Mesothelial cell of epicardium (in vitro differentiated cells): ENCODE measurements at regions not wholly inside any gene's neighbourhood (a gene's known extent, or its start where the extent isn't known, plus 50 kb on each side); places are given as distances from the start of the nearest gene placed in this dataset.

ENCODE experiments used
- DNase-seq, 2 experiments: peaks; one replicate each; pipeline ENCODE4 v3.0.0; 2021; ENCODE audit warnings: low spot score in 2 of 2; ENCODE audit not compliant: unreplicated experiment in 2 of 2
- H3K27ac Mint-ChIP-seq: 2 replicates; pipeline ENCODE4 v1.8.0; 2021; ENCODE audit warnings: mixed read lengths
- H3K27me3 Mint-ChIP-seq: 2 replicates; pipeline ENCODE4 v1.8.0; 2021; ENCODE audit warnings: low read depth, mixed read lengths
- H3K36me3 Mint-ChIP-seq: 2 replicates; pipeline ENCODE4 v1.8.0; 2021; ENCODE audit warnings: mixed read lengths
- H3K4me1 Mint-ChIP-seq: 2 replicates; pipeline ENCODE4 v1.8.0; 2021; ENCODE audit warnings: mixed read lengths
- H3K4me3 Mint-ChIP-seq: 2 replicates; pipeline ENCODE4 v1.8.0; 2021; ENCODE audit warnings: mild to moderate bottlenecking, moderate library complexity, mixed read lengths
- H3K9me3 Mint-ChIP-seq: 2 replicates; pipeline ENCODE4 v1.8.0; 2021; ENCODE audit warnings: mixed read lengths
- CTCF ChIP-seq: fragments of 200-600 bp; sonication (generic); IDR thresholded peaks from one replicate; pipeline ENCODE4 v1.5.0; 2021; ENCODE audit warnings: antibody characterized with exemption; ENCODE audit not compliant: unreplicated experiment

GRCh38 chr13:95437561-95437960, 115.0 kb upstream of the CLDN10 start:
- H3K27me3 Mint-ChIP-seq, result no peaks in the 10 kb centered on the region
- no peaks in the 10 kb centered on the region for H3K36me3 Mint-ChIP-seq
- TF ChIP-seq CTCF, result no peak
- no peaks in the 10 kb centered on the region for H3K4me1 Mint-ChIP-seq
- DNase-seq, result no peak
- H3K27ac Mint-ChIP-seq, result no peak overlapping the region
- H3K4me3 Mint-ChIP-seq, result no peak overlapping the region
- no peaks in the 10 kb centered on the region for H3K9me3 Mint-ChIP-seq

- Mint-ChIP-seq H3K27me3 (no peaks in the 10 kb centered on the region), H3K9me3 (no peaks in the 10 kb centered on the region), H3K4me3 (no peak overlapping the region)
These were observed 114.2 kb upstream of the CLDN10 start for GRCh38 chr13:95438297-95438696.

GRCh38 chr13:95440441-95441088, 112.0 kb upstream of the CLDN10 start:
- no peaks in the 10 kb centered on the region for H3K27me3 Mint-ChIP-seq
- TF ChIP-seq CTCF, result no peak
- H3K4me3 Mint-ChIP-seq, result no peak overlapping the region
- H3K4me1 Mint-ChIP-seq, result no peaks in the 10 kb centered on the region
- H3K9me3 Mint-ChIP-seq, result no peaks in the 10 kb centered on the region
- no peaks in the 10 kb centered on the region for H3K36me3 Mint-ChIP-seq
- H3K27ac Mint-ChIP-seq, result no peak overlapping the region
- DNase-seq, result no peak

More at GRCh38 chr13:95438297-95438696, 114.2 kb upstream of the CLDN10 start:
- no peaks in the 10 kb centered on the region for H3K4me1 Mint-ChIP-seq
- H3K27ac Mint-ChIP-seq, result no peak overlapping the region
- H3K36me3 Mint-ChIP-seq, result no peaks in the 10 kb centered on the region
- DNase-seq, result no peak
- no peak for TF ChIP-seq CTCF

DNA sequence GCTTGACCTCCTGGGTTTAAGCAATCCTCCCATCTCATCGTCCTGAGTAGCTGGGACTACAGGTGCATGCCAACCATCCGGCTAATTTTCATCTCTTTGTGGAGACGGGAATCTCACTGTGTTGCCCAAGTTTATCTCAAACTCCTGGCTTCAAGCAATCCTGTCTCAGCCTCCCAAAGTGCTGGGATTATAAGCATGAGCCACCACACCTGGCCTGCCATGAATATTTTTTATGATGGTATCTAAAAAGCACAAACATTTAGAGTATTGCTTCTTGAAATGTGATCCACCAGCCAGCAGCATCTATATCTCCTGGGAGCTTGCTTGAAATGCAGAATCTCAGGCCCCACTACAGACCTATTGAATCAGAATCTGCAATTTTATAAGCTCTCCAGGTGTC, 111.2 kb upstream of the CLDN10 start:
- no peaks in the 10 kb centered on the region for H3K4me1 Mint-ChIP-seq
- no peak overlapping the region for H3K4me3 Mint-ChIP-seq
- H3K36me3 Mint-ChIP-seq, result no peaks in the 10 kb centered on the region
- H3K9me3 Mint-ChIP-seq, result no peaks in the 10 kb centered on the region
- no peak overlapping the region for H3K27ac Mint-ChIP-seq
- DNase-seq, result no peak
- H3K27me3 Mint-ChIP-seq, result no peaks in the 10 kb centered on the region
- no peak for TF ChIP-seq CTCF

DNA sequence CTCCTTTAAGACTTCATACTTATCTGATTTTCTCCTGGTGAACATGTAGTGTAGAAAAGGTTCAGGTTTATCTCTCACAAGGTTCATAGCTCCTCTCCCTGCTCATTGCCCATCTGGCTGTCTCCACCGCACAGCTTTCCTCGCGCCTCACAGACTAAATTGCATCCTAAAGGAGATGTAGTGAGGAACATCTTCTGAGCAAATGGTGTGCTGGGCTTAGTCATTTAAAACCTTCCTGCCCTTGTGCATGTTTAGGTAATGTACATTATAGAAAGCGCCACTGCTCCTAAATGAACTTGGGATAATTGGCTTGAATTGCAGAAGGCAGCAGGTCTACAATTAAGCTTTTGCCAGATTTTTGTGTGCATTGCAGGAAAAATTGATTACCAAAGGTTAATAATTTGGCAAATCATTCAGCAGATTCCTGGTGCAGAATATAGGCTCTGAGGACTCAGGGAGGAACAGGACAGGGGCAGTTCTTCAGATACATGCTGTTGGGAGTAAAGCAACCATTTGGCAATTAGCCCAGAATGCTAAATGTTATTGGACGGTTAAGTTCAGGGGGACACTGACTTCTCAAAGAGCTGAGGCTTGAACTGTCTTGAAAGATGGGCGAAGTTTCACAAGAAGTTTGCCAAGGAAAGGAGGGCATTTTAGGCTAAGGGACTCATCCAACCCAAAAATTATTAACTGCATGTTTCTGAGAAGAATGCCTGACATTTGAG, 108.4 kb upstream of the CLDN10 start:
- H3K27ac Mint-ChIP-seq, result no peak overlapping the region
- no peak for DNase-seq
- H3K27me3 Mint-ChIP-seq, result no peaks in the 10 kb centered on the region
- no peaks in the 10 kb centered on the region for H3K36me3 Mint-ChIP-seq
- no peaks in the 10 kb centered on the region for H3K9me3 Mint-ChIP-seq
- no peaks in the 10 kb centered on the region for H3K4me1 Mint-ChIP-seq
- no peak for TF ChIP-seq CTCF
- no peak overlapping the region for H3K4me3 Mint-ChIP-seq
